Activated T-helper 1 cell treated with anti-CD3 and anti-CD28 coated beads, Interleukin-2, amount 50 U/mL, for 16 hours (primary cell): ENCODE measurements at regions not wholly inside any gene's neighbourhood (a gene's known extent, or its start where the extent isn't known, plus 50 kb on each side); places are given as distances from the start of the nearest gene placed in this dataset.
"Not testable (repeated sequence)": the region's sequence is repeated elsewhere in the genome, so short reads cannot be mapped to it uniquely, and the experiment has no call there.

Experiments used
- DNase-seq, 2 donors: peaks; one replicate each; pipeline ENCODE4 v3.0.0-alpha.2; 2020; ENCODE audit warnings: low read depth in 1 of 2, low spot score in 1 of 2

DNA sequence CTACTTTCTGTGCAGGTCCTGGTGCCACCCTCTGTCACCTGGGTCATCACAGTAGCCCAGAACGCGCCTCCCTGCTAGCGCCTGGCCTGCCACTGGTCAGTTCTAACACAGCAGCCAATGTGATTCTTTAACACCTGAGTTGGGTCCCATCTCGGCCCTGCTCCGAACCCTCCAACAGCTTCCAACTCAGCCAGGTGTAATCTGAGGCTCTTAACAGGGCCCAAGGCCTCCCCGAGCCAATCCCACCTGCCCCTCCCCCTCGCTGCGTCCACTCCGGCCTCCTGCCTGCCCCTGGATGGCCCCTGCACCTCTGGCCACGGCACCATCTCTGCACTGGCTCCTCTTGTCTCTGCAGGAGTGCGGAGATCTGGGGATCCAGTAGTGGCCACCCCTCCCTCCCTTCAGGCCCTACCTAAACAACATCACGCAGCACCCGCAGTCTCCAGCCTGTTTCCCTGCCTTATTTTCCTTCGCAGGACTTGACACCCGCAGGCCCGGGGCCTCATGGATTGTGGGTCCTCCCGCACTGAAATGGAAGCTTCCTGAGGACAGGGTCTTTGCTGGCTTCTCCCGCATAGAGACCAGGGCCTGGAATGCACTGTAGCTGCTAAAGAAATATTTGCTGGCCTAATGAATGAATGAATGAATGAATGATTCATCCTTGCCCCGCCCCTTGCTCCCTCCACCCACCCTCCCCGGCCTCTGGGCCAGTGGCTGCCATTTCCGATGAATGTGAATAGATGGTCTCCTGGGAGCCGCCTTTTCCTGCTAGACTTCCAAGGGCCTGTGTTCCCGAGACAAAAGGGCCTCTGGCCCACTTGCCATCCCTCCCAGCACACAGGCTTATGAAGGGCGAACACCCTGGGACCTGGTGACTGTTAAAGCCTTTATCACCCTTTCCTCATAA lies 174.8 kb upstream of the FOXF1 start:
- no peak for DNase-seq

DNA sequence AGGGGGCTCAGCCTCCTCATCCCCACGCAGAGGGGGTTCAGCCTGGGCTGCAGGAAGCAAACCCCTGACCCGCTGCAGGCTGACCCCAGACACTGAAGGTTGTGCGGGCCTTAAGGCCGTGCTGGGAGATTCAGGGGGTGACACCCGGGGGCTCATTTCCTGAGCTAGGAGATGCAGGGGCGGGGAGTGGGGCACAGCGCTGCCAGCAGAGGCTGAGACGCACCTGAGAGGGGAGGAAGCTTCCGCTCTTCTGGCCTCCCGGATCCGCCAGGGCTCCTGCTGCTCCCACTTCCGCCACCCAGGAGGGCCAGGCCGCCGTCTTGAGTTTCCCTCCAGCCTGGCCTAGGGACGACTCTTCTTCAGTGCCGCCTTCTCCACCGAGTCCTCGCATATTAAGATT lies 173.2 kb upstream of the FOXF1 start:
- DNase-seq = no peak

DNA sequence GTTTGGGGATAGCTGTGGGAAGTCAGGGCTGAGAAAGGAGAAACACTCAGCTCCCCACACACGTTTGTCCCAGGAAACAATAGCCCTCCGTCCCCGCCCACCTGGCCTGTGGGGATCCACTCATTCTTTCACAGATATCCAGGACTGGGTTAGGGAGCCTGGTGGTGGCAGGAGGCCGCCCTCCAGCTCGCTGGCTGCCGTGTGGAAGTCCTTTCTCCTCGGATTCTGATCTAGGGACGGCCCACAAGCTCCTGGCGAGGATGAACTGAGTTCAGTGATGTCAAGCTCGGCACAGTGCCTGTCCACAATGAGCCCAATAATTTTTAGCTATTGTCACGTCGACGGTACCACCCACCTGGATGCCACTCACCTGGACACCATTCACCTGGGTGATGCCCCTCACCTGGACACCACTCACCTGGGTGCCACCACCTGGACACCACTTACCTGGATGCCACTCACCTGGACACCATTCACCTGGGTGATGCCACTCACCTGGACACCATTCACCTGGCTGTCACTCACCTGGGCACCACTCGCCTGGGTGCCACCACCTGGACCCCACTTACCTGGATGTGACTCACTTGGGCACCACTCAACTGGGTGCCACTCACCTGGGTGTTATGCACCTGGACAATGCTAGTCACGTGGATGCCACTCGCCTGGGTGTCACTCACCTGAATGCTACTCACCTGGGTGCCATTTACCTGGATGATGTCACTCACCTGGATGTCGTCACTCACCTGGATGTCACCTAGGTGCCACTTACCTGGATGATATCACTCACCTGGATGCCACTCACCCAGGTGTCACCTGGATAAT lies 172.5 kb upstream of the FOXF1 start:
- DNase-seq = no peak

DNA sequence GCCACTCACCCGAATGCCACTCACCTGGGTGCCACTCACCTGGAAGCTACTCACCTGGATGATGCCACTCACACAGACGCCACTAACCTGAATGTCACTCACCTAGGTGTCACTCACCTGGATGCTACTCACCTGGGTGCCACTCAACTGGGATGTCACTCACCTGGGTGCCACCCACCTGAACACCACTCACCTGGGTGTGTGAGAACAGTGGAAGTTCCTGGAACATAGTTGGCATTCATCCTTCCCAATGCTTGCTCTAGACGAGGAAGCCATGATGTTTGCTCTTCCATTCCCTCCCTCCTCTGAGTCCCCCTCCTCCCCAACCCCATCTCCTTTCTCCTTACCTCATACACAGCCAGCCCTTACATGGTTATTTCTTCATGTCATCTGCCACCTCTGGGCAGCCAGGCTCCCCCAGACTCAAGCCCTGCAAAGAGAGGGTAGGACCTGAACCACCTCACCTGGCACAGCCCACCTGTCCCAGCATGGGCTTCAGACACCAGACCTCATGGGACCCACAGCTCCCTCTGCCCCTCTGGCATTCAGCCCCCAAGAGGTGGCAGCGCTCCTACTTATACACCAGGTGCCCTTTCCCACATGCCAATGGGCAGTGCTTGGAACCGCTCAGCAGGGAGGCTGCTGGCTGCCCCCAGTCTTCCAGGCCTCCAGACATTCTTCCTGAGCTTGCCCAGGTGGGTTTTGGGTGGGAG lies 171.8 kb upstream of the FOXF1 start:
- no peak for DNase-seq

DNA sequence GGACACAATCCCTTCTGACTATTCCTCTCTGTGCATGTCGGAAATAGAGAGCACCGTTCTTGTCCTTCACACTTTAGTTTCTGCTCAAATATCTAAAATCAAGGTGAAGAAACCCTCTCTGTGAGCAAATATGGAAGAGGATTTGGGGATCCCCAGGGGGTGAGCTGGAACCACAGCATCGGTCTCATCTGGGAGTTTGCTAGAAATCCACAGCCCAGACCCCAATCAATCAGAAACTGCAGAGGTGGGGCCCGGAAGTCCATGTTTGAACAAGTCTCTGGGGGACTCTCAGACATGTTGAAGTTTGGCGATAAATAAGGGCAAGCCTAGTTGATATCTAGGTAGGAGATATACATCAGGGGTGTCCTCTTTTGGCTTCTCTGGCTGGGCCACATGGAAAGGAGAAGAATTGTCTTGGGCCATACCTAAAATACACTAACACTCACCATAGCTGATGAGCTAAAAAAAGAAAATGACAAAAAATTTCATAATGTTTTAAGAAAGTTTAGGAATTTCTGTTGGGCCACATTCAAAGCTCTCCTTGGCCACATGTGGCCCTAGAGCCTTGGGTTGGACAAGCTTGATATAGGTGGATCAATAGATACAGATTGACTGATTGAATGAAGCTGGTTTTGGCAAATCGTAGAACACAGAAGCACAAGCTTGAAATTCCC lies 168.0 kb upstream of the FOXF1 start:
- DNase-seq = no peak

DNA sequence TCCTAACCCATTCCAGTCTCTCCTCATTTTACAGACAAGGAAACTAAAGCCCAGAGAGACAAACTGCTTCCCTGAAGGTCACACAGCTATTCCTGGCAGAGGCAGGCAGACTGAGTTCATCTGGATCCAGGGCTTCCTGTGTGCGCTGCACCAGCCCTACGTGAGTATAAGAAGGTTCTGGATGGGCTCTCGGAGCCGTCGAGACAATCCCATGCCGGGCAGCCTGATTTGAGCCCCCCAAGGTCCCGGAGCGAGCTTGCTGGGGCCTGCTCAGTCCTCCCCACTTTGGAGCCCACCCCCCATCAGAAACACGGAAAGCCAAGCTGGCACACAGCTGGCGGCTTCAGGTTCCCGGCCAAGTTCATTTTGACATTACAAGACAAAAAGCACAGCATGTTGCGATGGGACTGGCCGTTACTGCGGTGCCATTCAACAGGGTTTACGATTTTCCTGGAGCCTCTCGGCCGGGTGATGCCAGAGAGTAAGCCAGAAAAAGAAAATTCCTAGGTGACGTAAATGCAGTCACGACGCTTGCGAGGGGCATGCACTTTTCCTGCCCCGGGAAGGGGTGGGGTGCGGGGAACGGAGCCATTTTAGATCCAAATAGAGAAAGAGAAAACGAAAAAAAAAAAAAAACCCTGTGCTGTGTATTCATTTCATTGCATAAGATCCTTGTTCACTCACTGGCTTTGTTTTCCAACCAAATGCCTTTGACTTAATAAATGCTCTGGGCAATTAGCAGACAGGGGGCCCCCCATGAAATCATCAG lies 167.1 kb upstream of the FOXF1 start:
- DNase-seq = no peak

DNA sequence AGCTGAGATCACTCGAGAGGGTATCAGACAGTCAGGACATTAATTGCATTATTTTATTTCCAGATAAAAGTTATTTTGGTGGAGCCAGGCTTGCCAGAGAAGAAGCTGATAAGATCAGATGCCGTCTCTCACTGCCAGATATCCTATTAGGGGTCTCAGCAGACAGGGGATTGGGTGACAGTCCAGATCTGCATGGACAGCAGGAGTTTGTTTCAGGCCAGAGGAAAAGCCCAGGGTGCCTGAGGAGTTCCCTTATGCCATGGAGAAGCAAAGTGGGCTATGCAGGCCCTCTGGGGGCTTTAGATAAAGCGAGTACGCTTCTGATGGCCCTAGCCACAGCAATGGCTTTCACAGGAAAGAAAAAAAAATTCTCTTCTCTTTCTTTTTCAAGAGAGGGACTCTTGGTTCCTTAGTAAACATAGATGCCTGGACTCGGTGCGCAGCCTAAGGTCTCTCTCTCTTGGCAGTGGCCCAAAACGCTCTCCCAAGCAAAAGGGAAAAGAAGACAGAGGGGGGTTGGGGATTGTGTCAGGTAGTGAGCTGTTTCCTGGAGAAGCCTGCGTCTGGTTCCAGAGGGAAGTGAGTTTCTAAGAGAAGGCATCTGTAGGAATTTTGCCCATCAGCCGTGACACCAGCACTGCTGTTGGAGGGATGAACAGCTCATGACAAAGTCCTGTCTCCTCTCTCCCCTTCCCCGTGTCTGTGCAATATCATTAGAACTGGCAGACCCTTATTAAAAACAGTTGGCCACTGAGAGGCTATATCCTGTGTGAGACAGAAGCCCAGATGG lies 166.3 kb upstream of the FOXF1 start:
- DNase-seq = no peak

DNA sequence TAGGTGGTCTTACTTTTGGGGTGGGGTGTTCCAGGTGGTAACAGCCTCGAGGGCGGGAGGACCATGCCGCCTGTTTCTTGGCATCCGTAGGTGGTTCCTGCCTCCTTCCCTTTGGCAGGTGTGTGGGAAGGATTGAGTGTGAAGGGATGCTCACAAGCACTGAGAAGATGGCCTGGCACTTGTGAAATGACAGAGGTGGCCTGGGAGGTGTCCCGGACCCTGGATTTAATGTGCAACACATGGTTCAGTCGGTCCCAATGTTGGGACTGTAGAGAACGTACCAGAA lies 165.8 kb upstream of the FOXF1 start:
- DNase-seq = no peak

DNA sequence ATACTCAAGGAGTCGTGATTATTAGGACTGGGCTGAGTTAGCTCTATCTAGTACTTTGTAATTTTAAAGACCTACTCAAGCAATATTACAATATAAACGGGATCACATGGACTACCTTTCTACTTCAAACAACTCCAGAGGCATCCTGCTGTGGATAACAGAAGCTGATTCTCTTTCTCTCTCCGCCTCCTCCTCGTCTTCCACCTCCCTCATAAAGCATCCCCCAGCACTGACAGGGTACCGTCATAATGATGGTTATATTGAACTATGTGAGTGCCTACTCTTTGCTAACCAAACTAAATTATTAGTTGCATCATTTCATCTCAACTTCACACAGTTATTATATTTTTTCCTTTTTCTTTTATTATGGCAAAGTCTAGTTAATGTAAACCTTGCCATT lies 165.4 kb upstream of the FOXF1 start:
- DNase-seq = no peak

DNA sequence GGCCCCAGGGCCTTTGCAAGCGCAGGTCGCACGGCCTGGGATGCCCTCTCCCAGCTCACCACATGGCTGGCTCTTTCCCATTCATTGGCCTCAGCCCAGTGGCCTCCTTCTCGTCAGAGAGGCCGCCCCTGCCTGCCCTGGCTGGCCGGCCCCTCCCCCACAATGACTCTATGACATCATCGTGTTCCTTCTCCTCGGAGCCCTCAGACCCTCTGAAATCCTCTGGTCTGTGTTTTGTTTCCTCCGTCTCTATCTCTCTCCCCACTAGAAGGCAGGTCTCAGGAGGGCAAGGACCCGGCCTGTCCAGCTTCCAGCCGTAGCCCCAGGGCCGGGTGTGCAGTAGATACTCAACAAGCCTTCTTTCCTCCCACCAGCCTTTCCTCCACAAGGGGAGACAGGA lies 164.8 kb upstream of the FOXF1 start:
- no peak for DNase-seq

DNA sequence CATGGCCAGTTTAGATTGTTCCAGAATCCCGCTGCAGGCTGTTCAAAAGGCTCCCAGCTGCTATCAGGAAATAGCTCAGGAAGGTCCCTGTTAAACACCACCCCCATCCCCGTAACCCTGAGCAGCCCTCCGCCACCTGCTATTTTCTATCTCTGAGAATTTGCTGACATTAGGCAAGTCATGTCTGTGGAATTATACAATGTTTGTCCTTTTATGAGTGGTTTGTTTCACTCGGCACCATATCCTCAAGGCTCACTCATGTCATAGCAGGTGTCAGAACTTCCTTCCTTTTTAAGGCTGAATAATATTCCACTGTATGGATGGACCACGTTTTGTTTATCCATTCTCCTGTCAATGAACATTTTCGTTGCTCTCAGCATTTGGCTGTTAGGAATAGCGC lies 164.3 kb upstream of the FOXF1 start:
- no peak for DNase-seq

DNA sequence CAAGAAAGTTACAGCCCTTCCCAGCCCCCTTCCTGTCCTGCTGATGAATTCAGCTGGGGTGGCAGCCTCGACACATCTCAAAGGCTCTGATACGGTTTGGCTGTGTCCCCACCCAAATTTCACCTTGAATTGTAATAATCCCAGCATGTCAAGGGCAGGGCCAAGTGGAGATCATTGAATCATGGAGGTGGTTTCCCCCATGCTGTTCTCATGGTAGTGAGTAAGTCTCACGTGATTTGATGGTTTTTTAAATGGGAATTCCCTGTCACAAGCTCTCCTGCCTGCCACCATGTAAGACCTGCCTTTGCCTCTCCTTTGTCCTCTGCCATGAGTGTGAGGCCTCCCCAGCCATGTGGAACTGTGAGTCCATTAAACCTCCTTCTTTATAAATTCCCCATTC lies 163.2 kb upstream of the FOXF1 start:
- DNase-seq = no peak

DNA sequence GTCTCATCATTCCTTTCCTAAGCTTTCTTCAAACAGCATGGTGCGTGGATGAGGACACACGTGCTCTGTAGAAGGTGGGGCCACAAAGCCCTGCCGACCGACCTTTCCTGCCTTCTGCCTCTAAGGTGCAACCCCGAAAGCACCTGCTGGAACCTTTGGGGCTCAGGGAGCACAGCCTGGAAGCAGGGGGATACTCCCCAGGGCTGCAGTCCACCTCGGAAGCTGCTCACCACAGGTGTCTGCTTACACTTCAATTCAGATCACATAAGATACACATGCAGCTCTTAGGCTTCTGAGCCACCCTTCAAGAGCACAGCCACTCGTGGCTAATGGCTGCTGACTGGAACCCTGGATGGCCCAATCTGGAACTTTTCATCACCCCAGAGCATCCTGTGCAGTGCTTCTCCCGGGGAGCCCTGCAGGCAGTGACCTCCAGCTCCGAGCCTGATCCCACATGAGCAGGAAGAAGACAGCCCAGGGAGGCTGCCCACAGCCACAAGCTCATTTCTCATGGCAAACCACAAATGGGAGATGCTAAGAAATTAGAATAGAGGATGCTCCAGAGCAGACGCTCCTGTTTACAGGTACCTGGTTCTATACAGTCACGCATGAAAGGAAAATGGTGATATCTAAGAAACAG lies 162.3 kb upstream of the FOXF1 start:
- DNase-seq = no peak

DNA sequence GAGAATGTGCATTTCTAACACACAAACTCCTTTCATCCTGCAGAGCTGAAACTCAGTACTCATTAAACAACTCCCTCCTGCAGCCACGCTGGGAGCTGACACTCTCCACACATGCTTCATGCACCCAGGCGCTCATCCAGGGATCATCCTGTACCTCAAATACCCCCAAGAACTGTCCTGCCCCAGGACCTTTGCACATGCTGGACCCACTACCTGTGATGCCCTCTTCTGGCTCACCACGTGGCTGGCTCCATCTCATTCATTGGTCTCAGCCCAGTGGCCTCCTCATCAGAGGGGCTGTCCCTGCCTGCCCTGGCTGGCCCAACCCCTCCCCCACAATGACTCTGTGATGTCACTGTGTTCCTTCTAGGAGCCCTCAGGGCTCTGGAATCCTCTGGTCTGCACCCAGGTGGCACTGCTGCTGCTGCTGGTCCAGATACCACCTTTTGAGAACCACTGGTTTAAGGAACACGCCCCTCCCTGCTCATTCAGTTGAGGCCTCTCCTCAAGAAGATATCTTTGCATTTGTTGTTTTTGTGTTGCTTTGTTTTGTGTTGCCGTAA lies 160.9 kb upstream of the FOXF1 start:
- DNase-seq = no peak

DNA sequence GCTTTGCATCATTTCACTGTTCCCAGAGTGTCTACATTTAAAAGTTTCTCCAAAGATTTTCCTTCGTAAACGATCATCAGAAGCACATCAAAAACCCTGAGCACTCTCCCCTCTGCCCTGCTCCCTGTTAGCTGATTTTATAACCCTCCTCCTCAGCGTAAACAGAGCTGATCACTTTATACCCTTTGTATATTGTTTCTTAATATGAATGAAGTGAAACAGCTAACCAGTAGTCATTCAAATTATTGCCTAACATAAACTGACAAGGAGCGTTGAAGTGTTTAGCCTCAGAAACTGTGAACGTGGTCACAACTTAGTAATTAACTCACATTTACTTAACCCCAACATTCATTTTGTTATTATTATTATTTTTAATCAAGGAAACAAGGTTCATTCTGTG lies 160.0 kb upstream of the FOXF1 start:
- DNase-seq = no peak

DNA sequence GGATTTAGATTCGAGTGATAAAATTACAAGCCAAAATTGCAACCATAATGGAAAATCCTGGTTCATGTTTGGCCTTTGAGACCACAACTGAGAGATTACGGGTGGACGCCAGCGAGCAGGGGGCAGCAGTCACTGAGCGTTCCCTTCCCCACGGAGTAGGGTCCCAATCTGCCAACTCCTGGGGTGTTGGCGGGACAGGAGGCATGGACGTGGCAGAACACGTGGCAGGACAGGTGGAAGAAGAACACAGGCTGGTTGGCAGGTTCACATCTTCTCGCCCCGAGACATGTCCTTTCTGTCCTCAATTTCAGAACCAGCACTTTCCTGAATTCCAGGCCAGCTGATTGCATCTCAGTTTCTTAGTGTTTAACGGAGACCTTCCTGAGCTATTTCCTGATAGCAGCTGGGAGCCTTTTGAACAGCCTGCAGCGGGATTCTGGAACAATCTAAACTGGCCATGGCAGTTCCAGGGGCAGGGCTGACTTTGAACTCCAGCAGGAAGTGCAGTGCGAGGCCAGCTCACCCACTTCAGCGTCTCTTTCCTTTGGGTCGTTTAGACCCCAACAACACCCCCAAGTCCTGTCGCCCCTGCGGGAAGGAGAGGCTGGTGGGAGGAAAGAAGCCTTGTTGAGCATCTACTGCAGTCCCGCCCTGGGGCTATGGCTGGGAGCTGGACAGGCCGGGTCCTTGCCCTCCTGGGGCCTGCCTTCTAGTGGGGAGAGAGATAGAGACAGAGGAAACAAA lies 159.1 kb upstream of the FOXF1 start:
- DNase-seq = no peak

DNA sequence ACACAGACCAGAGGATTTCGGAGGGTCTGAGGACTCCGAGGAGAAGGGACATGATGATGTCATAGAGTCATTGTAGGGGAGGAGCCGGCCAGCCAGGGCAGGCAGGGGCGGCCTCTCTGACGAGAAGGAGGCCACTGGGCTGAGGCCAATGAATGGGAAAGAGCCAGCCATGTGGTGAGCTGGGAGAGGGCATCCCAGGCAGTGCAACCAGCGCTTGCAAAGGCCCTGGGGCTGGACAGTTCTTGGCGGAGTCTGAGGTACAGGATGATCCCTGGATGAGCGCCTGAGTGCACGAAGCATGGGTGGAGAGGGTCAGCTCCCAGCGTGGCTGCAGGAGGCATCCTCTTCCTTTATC lies 158.6 kb upstream of the FOXF1 start:
- DNase-seq = not testable (repeated sequence)

DNA sequence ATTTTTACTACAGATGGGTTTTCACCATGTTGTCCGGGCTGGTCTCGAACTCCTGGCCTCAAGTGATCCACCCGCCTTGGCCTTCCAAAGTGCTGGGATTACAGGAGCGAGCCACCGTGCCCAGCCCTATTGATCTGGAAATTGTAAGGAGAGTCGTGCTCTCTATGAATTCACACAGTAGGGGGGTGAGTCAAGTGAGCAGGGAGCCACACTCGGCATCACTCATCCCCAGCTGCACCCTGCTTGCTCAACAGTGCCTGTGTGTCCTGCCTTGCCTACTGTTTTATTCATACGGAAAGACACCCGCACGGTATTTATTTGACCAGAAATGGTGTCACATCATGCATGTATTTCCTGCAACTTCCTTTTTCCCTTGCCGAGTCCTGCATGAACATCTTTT lies 157.2 kb upstream of the FOXF1 start:
- no peak for DNase-seq

DNA sequence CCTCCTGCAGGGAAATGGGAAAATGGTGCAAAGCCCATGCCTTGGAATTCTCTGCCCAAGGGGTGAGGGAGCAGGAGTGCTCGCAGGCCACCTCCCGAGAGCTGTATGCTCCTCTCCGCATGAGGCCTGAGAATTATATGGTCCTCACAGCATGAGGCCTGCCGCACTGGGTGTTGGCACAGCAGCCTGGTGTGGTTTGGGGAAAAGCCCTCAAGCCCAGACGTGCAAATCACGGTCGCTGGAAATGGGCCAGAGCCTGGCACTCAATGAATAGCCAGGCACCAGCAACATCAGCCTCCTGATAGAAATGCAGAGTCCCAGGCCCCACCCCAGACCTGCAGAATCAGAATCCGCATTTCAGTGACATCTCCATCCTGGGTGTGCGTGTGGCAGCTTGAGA lies 156.4 kb upstream of the FOXF1 start:
- no peak for DNase-seq
